CD8-positive, alpha-beta memory T cell (primary cell): ENCODE measurements at regions not wholly inside any gene's neighbourhood (a gene's known extent, or its start where the extent isn't known, plus 50 kb on each side); places are given as distances from the start of the nearest gene placed in this dataset.

Experiments used
- CTCF ChIA-PET: fragments of 350-600 bp; sonication (Branson Sonifier 250); formaldehyde crosslinking; loops from one replicate; lab custom pipeline; 2021; ENCODE audit warnings: antibody characterized with exemption; lab: Charles Lee
- POLR2A ChIA-PET: fragments of 350-600 bp; sonication (Branson Sonifier 250); formaldehyde crosslinking; loops from one replicate; lab custom pipeline; 2021; ENCODE audit warnings: antibody characterized with exemption; lab: Charles Lee
- DNase-seq, 5 donors: peaks; one replicate each; pipeline versions ENCODE4 v3.0.0 to v3.0.0-alpha.2; 2020 to 2022; ENCODE audit warnings: mixed read lengths in 1 of 5
- H3K27ac ChIP-seq: one replicate; pipeline ENCODE4 v1.7.0; 2013; ENCODE audit warnings: low read depth, mild to moderate bottlenecking, low read length, moderate library complexity
- H3K27me3 ChIP-seq: 2 replicates; pipeline ENCODE4 v1.7.0; 2013; ENCODE audit warnings: low read length, mild to moderate bottlenecking; ENCODE audit not compliant: insufficient read depth, poor library complexity, severe bottlenecking
- H3K36me3 ChIP-seq: 2 replicates; pipeline ENCODE4 v1.7.0; 2013; ENCODE audit warnings: mild to moderate bottlenecking, low read length, moderate library complexity; ENCODE audit not compliant: insufficient read depth
- H3K4me1 ChIP-seq: 2 replicates; pipeline ENCODE4 v1.7.0; 2013; ENCODE audit warnings: mild to moderate bottlenecking, low read length, moderate library complexity; ENCODE audit not compliant: insufficient read depth
- H3K4me3 ChIP-seq: 2 replicates; pipeline ENCODE4 v1.7.0; 2013; ENCODE audit warnings: mild to moderate bottlenecking, low read length
- H3K9me3 ChIP-seq: 2 replicates; pipeline ENCODE4 v1.7.0; 2013; ENCODE audit warnings: mild to moderate bottlenecking, low read length
- H3K27ac Mint-ChIP-seq, 8 donors: one replicate each; pipeline ENCODE4 v1.8.0; 2020 to 2021; ENCODE audit warnings: mixed read lengths in 8 of 8, mild to moderate bottlenecking in 6 of 8, inconsistent platforms in 3 of 8, moderate library complexity in 3 of 8
- H3K27me3 Mint-ChIP-seq, 2 donors: one replicate each; pipeline ENCODE4 v1.8.0; 2020 to 2021; ENCODE audit warnings: mixed read lengths in 2 of 2, mild to moderate bottlenecking in 1 of 2, moderate library complexity in 1 of 2
- H3K36me3 Mint-ChIP-seq, 3 donors: one replicate each; pipeline ENCODE4 v1.8.0; 2020 to 2021; ENCODE audit warnings: mixed read lengths in 3 of 3, inconsistent platforms in 1 of 3, mild to moderate bottlenecking in 1 of 3
- H3K4me1 Mint-ChIP-seq, 3 donors: one replicate each; pipeline ENCODE4 v1.8.0; 2020 to 2021; ENCODE audit warnings: mixed read lengths in 3 of 3, inconsistent platforms in 1 of 3, mild to moderate bottlenecking in 1 of 3
- H3K4me3 Mint-ChIP-seq, 7 donors: one replicate each; pipeline ENCODE4 v1.8.0; 2020 to 2021; ENCODE audit warnings: mixed read lengths in 7 of 7, mild to moderate bottlenecking in 6 of 7, moderate library complexity in 4 of 7, inconsistent platforms in 2 of 7
- H3K9me3 Mint-ChIP-seq, 5 donors: one replicate each; pipeline ENCODE4 v1.8.0; 2020 to 2022; ENCODE audit warnings: mixed read lengths in 5 of 5, mild to moderate bottlenecking in 3 of 5, moderate library complexity in 2 of 5, inconsistent platforms in 1 of 5

DNA sequence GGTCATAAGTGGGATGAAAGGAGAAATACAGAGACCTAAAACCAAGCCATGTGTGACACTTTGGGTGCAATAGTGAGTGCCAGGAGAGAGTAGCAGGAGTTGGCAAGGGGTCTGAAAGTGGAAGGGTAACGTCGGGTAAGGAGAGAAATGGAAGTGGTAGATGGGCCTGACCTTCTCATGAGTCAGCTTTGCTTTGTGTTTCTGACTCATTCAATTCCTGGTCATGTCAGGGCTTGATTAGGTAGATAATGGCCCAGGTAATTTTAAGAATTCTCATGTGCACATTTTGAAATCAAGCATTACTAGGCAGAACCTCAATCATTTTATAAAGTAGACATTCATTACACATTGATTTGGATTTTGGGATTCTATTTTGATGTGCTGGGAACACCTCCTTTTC is 262.5 kb downstream of the SOX2 start:
- no peak overlapping the region for H3K27ac ChIP-seq
- POLR2A ChIA-PET, result no interaction called here
- H3K36me3 Mint-ChIP-seq, result no peaks in the 10 kb centered on the region
- H3K27me3 Mint-ChIP-seq, result no peaks in the 10 kb centered on the region
- no peak overlapping the region for H3K4me3 Mint-ChIP-seq
- no peaks in the 10 kb centered on the region for H3K9me3 ChIP-seq
- H3K27me3 ChIP-seq, result no peaks in the 10 kb centered on the region
- no peaks in the 10 kb centered on the region for H3K36me3 ChIP-seq
- no peak overlapping the region for H3K27ac Mint-ChIP-seq
- no peak for DNase-seq
- peaks cover 0 to 14% (median 2%) of the 10 kb centered on the region in 5 donors for H3K9me3 Mint-ChIP-seq
- CTCF ChIA-PET, result no interaction called here
- no peak overlapping the region for H3K4me3 ChIP-seq
- H3K4me1 ChIP-seq, result no peaks in the 10 kb centered on the region
- no peaks in the 10 kb centered on the region for H3K4me1 Mint-ChIP-seq

DNA sequence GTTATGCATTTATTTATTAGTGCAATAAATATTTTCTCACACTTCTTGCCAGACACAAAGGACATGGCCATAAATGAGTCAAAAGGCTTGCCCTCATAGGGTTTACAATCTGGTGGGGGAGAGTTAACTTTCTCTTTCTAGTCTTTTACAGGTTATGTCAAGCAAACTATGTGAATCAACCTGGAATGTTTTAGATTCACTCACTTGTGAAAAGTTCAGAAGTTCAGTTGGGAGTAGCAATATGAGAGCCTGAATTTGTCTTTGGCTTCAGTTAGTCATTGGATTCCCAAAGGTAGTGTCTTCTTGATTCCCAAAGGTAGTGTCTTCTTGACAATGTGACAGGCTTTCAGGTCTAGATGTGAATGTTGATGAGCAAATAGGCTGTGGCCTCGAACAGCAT is 264.8 kb downstream of the SOX2 start:
- DNase-seq, result no peak
- H3K4me3 Mint-ChIP-seq, result no peak overlapping the region
- no peaks in the 10 kb centered on the region for H3K36me3 Mint-ChIP-seq
- no peaks in the 10 kb centered on the region for H3K9me3 ChIP-seq
- H3K9me3 Mint-ChIP-seq, result peaks cover 0 to 21% (median 2%) of the 10 kb centered on the region in 5 donors
- no peaks in the 10 kb centered on the region for H3K4me1 ChIP-seq
- no peaks in the 10 kb centered on the region for H3K4me1 Mint-ChIP-seq
- H3K27me3 Mint-ChIP-seq, result no peaks in the 10 kb centered on the region
- H3K4me3 ChIP-seq, result no peak overlapping the region
- no peak overlapping the region for H3K27ac Mint-ChIP-seq
- ChIA-PET POLR2A (no interaction called here), CTCF (no interaction called here)
- H3K27ac ChIP-seq, result no peak overlapping the region
- no peaks in the 10 kb centered on the region for H3K36me3 ChIP-seq
- H3K27me3 ChIP-seq, result no peaks in the 10 kb centered on the region

DNA sequence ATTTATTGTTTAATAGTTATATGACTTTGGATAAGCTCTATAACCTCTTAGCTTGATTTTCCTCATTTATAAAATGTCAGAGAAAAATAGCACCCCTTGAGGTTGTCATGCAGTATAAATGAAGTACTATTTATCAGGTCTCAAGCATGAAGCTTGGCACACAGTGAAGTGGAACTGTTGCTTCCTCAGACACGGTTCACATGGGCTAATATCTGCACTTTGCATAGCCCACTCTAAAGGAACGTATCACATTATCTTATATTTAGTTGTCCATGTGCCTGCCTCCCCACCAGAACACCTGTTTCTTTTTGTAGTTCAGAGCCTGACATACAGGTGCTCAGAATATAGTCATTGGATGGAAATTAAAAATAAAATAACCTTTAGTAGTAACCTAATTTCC is 273.7 kb downstream of the SOX2 start:
- POLR2A ChIA-PET, result no interaction called here
- CTCF ChIA-PET, result interaction anchor here (1.2 kb wide), 1 partner anchor 12 kb away, joined by 3 read pairs; no protein-coding TSS in a partner anchor
- H3K36me3 ChIP-seq, result no peaks in the 10 kb centered on the region

DNA sequence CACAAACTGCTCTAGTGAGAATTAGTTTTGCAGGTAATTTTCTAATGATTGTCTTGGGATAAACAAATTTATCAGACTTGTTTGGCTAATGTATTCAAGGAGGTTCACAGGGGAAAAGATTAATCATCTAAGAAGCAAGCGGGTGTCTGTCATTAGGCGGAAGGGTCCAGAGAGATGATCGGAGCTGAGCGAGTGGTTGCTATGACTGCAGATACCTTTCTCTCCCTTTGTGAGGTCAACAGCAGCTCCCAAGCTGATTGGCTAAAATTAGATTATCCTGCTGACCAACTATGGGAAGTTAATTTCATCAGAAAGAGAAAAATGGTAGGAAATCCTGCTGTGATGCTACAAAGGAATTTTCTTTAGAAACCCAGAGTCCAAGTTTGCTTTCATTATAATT is 276.0 kb downstream of the SOX2 start:
- no peak overlapping the region for H3K4me3 ChIP-seq
- H3K27ac ChIP-seq, result no peak overlapping the region
- POLR2A ChIA-PET, result no interaction called here
- H3K27ac Mint-ChIP-seq, result no peak overlapping the region
- no peaks in the 10 kb centered on the region for H3K27me3 ChIP-seq
- H3K9me3 ChIP-seq, result no peaks in the 10 kb centered on the region
- no peaks in the 10 kb centered on the region for H3K36me3 ChIP-seq
- H3K9me3 Mint-ChIP-seq, result peaks cover 0 to 10% (median 0%) of the 10 kb centered on the region in 5 donors
- H3K4me3 Mint-ChIP-seq, result no peak overlapping the region
- H3K4me1 Mint-ChIP-seq, result no peaks in the 10 kb centered on the region
- no peaks in the 10 kb centered on the region for H3K27me3 Mint-ChIP-seq
- H3K4me1 ChIP-seq, result no peaks in the 10 kb centered on the region
- H3K36me3 Mint-ChIP-seq, result no peaks in the 10 kb centered on the region
- no peak for DNase-seq
- CTCF ChIA-PET, result no interaction called here

More for the DNA sequence above, 273.7 kb downstream of the SOX2 start:
- no peaks in the 10 kb centered on the region for H3K4me1 Mint-ChIP-seq
- no peaks in the 10 kb centered on the region for H3K27me3 Mint-ChIP-seq
- no peaks in the 10 kb centered on the region for H3K27me3 ChIP-seq
- no peaks in the 10 kb centered on the region for H3K4me1 ChIP-seq
- no peak overlapping the region for H3K27ac ChIP-seq
- no peak for DNase-seq
- H3K4me3 Mint-ChIP-seq, result no peak overlapping the region
- no peaks in the 10 kb centered on the region for H3K9me3 ChIP-seq
- H3K36me3 Mint-ChIP-seq, result no peaks in the 10 kb centered on the region
- H3K27ac Mint-ChIP-seq, result no peak overlapping the region
- no peak overlapping the region for H3K4me3 ChIP-seq
- peaks cover 0 to 18% (median 4%) of the 10 kb centered on the region in 5 donors for H3K9me3 Mint-ChIP-seq

DNA sequence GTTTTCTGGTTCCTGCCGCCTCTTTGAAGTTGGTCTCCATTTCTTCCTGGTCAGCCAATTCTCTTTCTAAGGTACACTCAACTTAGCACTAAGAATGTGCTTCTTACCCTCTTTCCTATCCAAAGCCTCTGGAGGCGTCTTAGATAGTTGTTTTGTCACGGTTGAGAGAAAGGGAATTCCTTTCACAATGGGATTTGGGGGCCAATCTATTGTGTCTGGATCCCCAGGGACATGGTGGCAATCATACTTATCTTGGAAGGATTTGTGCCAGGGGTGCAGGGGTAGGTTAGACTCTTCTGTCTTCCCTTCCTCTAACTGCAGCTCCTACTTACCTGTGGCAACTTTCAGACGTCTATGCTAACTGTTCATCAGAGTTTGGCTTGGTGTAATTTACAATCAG is 287.1 kb downstream of the SOX2 start:
- no peak overlapping the region for H3K27ac ChIP-seq
- Mint-ChIP-seq H3K36me3 (no peaks in the 10 kb centered on the region), H3K27ac (no peak overlapping the region), H3K9me3 (peaks cover 2 to 12% (median 6%) of the 10 kb centered on the region in 5 donors), H3K4me3 (no peak overlapping the region), H3K27me3 (peaks cover 0 to 6% of the 10 kb centered on the region in 2 donors), H3K4me1 (no peaks in the 10 kb centered on the region)
- POLR2A ChIA-PET, result no interaction called here
- no peaks in the 10 kb centered on the region for H3K4me1 ChIP-seq
- CTCF ChIA-PET, result no interaction called here
- no peak overlapping the region for H3K4me3 ChIP-seq
- no peaks in the 10 kb centered on the region for H3K27me3 ChIP-seq
- H3K36me3 ChIP-seq, result no peaks in the 10 kb centered on the region
- no peak for DNase-seq
- H3K9me3 ChIP-seq, result no peaks in the 10 kb centered on the region

DNA sequence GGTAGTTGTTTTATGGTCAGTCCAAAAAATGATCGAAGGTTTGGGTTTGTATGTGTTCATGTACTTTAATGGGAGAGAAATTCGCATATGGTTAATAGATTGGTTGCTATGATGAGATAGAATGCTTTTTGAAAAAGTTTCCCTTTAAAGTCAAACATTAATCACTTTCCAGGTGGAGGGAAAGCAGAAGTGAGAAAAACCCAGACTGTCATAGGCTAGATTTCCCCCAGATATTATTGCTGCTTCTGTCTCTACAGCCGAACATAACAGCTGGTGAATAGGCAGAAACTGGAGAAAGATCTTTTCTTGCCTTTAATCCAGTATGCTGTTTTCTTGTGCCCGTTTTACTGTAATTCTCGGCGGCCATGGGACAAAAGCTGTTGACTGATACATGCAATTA is 287.6 kb downstream of the SOX2 start:
- ChIA-PET POLR2A (no interaction called here), CTCF (no interaction called here)
- peaks cover 2 to 11% (median 6%) of the 10 kb centered on the region in 5 donors for H3K9me3 Mint-ChIP-seq
- no peaks in the 10 kb centered on the region for H3K36me3 Mint-ChIP-seq
- DNase-seq, result no peak
- Histone ChIP-seq H3K36me3 (no peaks in the 10 kb centered on the region), H3K4me1 (no peaks in the 10 kb centered on the region), H3K27me3 (no peaks in the 10 kb centered on the region), H3K4me3 (no peak overlapping the region), H3K27ac (no peak overlapping the region), H3K9me3 (no peaks in the 10 kb centered on the region)
- H3K27ac Mint-ChIP-seq, result no peak overlapping the region
- H3K4me3 Mint-ChIP-seq, result no peak overlapping the region
- H3K27me3 Mint-ChIP-seq, result peaks cover 0 to 6% of the 10 kb centered on the region in 2 donors
- no peaks in the 10 kb centered on the region for H3K4me1 Mint-ChIP-seq

DNA sequence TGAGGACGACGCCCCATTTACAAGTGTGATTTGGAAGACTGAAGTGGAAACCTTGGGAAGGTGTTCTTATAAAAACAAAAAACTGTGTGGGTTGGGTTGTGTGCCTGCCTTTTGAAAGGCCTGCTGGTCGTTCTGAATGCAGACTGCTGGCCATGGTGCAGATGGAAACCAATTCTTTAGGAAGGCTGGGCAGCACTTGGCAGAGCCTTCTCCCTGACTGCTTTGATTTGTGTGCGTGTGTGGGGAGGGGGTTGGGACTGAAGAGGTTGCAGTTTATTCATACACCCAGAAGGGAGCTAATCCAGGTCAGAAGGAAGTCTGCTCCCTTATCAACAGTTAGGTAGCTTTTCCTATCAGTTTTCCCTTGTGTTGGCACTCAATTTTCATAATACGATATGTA is 288.7 kb downstream of the SOX2 start:
- Histone ChIP-seq H3K4me3 (no peak overlapping the region), H3K27ac (no peak overlapping the region), H3K4me1 (no peaks in the 10 kb centered on the region), H3K36me3 (no peaks in the 10 kb centered on the region), H3K9me3 (no peaks in the 10 kb centered on the region), H3K27me3 (no peaks in the 10 kb centered on the region)
- Mint-ChIP-seq H3K4me1 (no peaks in the 10 kb centered on the region), H3K36me3 (no peaks in the 10 kb centered on the region), H3K27me3 (peaks cover 0 to 6% of the 10 kb centered on the region in 2 donors), H3K9me3 (peaks cover 2 to 10% (median 5%) of the 10 kb centered on the region in 5 donors), H3K27ac (no peak overlapping the region), H3K4me3 (no peak overlapping the region)
- CTCF ChIA-PET, result no interaction called here
- no peak for DNase-seq
- POLR2A ChIA-PET, result no interaction called here

DNA sequence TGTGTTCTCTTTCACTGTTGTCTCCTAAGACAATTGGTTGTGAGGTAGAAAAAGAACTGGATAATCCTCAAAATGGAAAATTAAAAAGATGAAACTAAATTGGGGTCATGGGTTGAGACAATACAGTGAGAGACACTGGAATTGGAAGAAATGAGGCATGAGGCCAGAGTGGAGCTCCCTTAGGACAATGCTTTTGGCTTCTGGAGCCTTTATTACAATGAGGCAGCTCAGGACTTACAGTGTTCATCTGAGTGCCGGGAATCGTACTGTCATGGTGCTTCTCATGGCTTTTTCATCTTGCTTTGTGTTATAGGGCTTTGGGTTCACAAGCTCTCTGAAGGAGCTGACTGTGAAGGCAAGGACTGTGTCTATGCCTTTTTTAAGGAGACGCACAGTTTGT is 293.5 kb downstream of the SOX2 start:
- Histone ChIP-seq H3K4me3 (no peak overlapping the region), H3K4me1 (no peaks in the 10 kb centered on the region), H3K27ac (no peak overlapping the region), H3K27me3 (no peaks in the 10 kb centered on the region), H3K9me3 (no peaks in the 10 kb centered on the region), H3K36me3 (no peaks in the 10 kb centered on the region)
- Mint-ChIP-seq H3K36me3 (no peaks in the 10 kb centered on the region), H3K4me3 (no peak overlapping the region), H3K9me3 (peaks cover 0 to 11% (median 7%) of the 10 kb centered on the region in 5 donors), H3K27me3 (peaks cover 0 to 6% of the 10 kb centered on the region in 2 donors), H3K4me1 (no peaks in the 10 kb centered on the region), H3K27ac (no peak overlapping the region)
- ChIA-PET POLR2A (no interaction called here), CTCF (no interaction called here)
- no peak for DNase-seq

DNA sequence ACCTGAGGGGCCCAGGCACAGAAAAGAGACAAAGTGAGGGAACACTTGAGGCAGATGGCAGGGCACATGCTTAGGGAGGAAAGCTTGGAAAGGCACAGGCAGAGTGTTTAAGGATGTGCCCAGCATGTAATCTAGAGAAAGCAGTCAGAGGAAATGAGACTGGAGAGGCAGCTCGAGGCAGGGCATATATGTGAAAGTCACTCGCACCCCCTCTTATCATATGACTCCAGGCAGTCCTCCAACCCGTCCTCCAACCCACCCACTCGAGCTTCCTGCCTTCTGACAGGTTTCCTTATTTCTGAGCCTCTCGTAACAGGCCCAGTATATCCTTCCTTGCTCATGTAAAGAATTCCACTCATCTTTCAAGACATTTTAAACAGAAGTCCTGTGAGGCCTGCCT is 294.0 kb downstream of the SOX2 start:
- POLR2A ChIA-PET, result no interaction called here
- H3K36me3 Mint-ChIP-seq, result no peaks in the 10 kb centered on the region
- H3K4me1 ChIP-seq, result no peaks in the 10 kb centered on the region
- no peak overlapping the region for H3K4me3 Mint-ChIP-seq
- DNase-seq, result no peak
- H3K9me3 ChIP-seq, result no peaks in the 10 kb centered on the region
- CTCF ChIA-PET, result no interaction called here
- H3K4me3 ChIP-seq, result no peak overlapping the region
- no peak overlapping the region for H3K27ac Mint-ChIP-seq
- H3K27me3 ChIP-seq, result no peaks in the 10 kb centered on the region
- no peaks in the 10 kb centered on the region for H3K4me1 Mint-ChIP-seq
- H3K27me3 Mint-ChIP-seq, result peaks cover 0 to 6% of the 10 kb centered on the region in 2 donors
- H3K9me3 Mint-ChIP-seq, result peaks cover 0 to 11% (median 6%) of the 10 kb centered on the region in 5 donors
- no peak overlapping the region for H3K27ac ChIP-seq
- no peaks in the 10 kb centered on the region for H3K36me3 ChIP-seq
